ENCODE measurements at regions not wholly inside any gene's neighbourhood (a gene's known extent, or its start where the extent isn't known, plus 50 kb on each side); places are given as distances from the start of the nearest gene placed in this dataset.
A peak's percentile ranks its signal among the peaks of the same experiment; 100 is the strongest.

GRCh38 chr7:46215987-46216567 lies 295.0 kb upstream of the IGFBP3 start (continued):
- TF ChIP-seq, protein P1, sequence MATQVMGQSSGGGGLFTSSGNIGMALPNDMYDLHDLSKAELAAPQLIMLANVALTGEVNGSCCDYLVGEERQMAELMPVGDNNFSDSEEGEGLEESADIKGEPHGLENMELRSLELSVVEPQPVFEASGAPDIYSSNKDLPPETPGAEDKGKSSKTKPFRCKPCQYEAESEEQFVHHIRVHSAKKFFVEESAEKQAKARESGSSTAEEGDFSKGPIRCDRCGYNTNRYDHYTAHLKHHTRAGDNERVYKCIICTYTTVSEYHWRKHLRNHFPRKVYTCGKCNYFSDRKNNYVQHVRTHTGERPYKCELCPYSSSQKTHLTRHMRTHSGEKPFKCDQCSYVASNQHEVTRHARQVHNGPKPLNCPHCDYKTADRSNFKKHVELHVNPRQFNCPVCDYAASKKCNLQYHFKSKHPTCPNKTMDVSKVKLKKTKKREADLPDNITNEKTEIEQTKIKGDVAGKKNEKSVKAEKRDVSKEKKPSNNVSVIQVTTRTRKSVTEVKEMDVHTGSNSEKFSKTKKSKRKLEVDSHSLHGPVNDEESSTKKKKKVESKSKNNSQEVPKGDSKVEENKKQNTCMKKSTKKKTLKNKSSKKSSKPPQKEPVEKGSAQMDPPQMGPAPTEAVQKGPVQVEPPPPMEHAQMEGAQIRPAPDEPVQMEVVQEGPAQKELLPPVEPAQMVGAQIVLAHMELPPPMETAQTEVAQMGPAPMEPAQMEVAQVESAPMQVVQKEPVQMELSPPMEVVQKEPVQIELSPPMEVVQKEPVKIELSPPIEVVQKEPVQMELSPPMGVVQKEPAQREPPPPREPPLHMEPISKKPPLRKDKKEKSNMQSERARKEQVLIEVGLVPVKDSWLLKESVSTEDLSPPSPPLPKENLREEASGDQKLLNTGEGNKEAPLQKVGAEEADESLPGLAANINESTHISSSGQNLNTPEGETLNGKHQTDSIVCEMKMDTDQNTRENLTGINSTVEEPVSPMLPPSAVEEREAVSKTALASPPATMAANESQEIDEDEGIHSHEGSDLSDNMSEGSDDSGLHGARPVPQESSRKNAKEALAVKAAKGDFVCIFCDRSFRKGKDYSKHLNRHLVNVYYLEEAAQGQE (IDR thresholded peaks at IDR 0.05) = no peak
- TF ChIP-seq NR2F2 (IDR thresholded peaks at IDR 0.05) (no peak), FOXA2 (IDR thresholded peaks at IDR 0.05) (no peak)

- no peak overlapping the region for H3K4me3 ChIP-seq (ENCODE audit: low read depth in 1 of 3, low read length in 3 of 3)
- 100% methylated on average over 1 of the region's 1 CpG for WGBS
- no peak overlapping the region for H3K9ac ChIP-seq (ENCODE audit: low read depth in 1 of 2, low read length in 2 of 2)
These were observed 293.5 kb upstream of the IGFBP3 start for GRCh38 chr7:46214526-46214925.

GRCh38 chr7:46213154-46213537 lies 292.1 kb upstream of the IGFBP3 start:
- Histone ChIP-seq H3K4me1 (ENCODE audit: control insufficient read depth in 4 of 4, insufficient read depth in 4 of 4, low read length in 3 of 4) (peaks cover 0 to 12% (median 2%) of the 10 kb centered on the region in 4 donors), H3K9me3 (ENCODE audit: control insufficient read depth in 4 of 4, low read length in 3 of 4) (no peaks in the 10 kb centered on the region), H3K36me3 (ENCODE audit: control insufficient read depth in 4 of 4, insufficient read depth in 3 of 4, low read depth in 1 of 4, low read length in 3 of 4) (no peaks in the 10 kb centered on the region), H3K9ac (ENCODE audit: low read depth in 1 of 2, low read length in 2 of 2) (no peak overlapping the region), H3K27ac (ENCODE audit: low read depth in 1 of 2, low read length in 2 of 2) (no peak overlapping the region), H3K27me3 (ENCODE audit: control insufficient read depth in 4 of 4, insufficient read depth in 4 of 4, low read length in 3 of 4) (no peaks in the 10 kb centered on the region), H3K4me3 (ENCODE audit: low read depth in 1 of 3, low read length in 3 of 3) (no peak overlapping the region)
- peak; percentile 21 for DNase-seq (ENCODE audit: low spot score)
- TF ChIP-seq HNF4G (IDR thresholded peaks at IDR 0.05) (no peak), HNF4A (conservative IDR thresholded peaks at IDR 0.05) (no peak), ATF3 (IDR thresholded peaks at IDR 0.05) (no peak), GABPA (IDR thresholded peaks at IDR 0.05 in 1 of 2, conservative IDR thresholded peaks at IDR 0.05 in 1 of 2) (no peak), ZBTB33 (IDR thresholded peaks at IDR 0.05) (no peak), FOXA1 (IDR thresholded peaks at IDR 0.05) (no peak), NR2F2 (IDR thresholded peaks at IDR 0.05) (no peak), RXRA (IDR thresholded peaks at IDR 0.05) (no peak), MAX (IDR thresholded peaks at IDR 0.05) (no peak), RAD21 (IDR thresholded peaks at IDR 0.05) (no peak), FOXA2 (IDR thresholded peaks at IDR 0.05) (no peak), CTCF (IDR thresholded peaks at IDR 0.05; ENCODE audit: low read depth, low read length, missing input control) (no peak), EGR1 (IDR thresholded peaks at IDR 0.05; ENCODE audit: low read depth in 2 of 2) (no peak), TAF1 (conservative IDR thresholded peaks at IDR 0.05) (no peak), JUND (IDR thresholded peaks at IDR 0.05) (no peak), YY1 (IDR thresholded peaks at IDR 0.05) (no peak), SP1 (IDR thresholded peaks at IDR 0.05) (no peak)
- TF ChIP-seq, protein P1 (IDR thresholded peaks at IDR 0.05) = no peak
- 91% methylated on average over 2 of the region's 2 CpGs for WGBS

More at GRCh38 chr7:46214526-46214925, 293.5 kb upstream of the IGFBP3 start:
- peaks cover 0 to 10% (median 2%) of the 10 kb centered on the region in 4 donors for H3K4me1 ChIP-seq (ENCODE audit: control insufficient read depth in 4 of 4, insufficient read depth in 4 of 4, low read length in 3 of 4)
- no peak overlapping the region for H3K27ac ChIP-seq (ENCODE audit: low read depth in 1 of 2, low read length in 2 of 2)
- no peaks in the 10 kb centered on the region for H3K9me3 ChIP-seq (ENCODE audit: control insufficient read depth in 4 of 4, low read length in 3 of 4)
- TF ChIP-seq FOXA2 (IDR thresholded peaks at IDR 0.05) (no peak), YY1 (IDR thresholded peaks at IDR 0.05) (no peak), FOXA1 (IDR thresholded peaks at IDR 0.05) (no peak), TAF1 (conservative IDR thresholded peaks at IDR 0.05) (no peak)
- DNase-seq (ENCODE audit: low spot score) = peak; percentile 14
- no peaks in the 10 kb centered on the region for H3K36me3 ChIP-seq (ENCODE audit: control insufficient read depth in 4 of 4, insufficient read depth in 3 of 4, low read depth in 1 of 4, low read length in 3 of 4)
- no peaks in the 10 kb centered on the region for H3K27me3 ChIP-seq (ENCODE audit: control insufficient read depth in 4 of 4, insufficient read depth in 4 of 4, low read length in 3 of 4)

Measured in liver (tissue), 8 donors.